Head of caudate nucleus (tissue), 42 donors: ENCODE measurements at regions not wholly inside any gene's neighbourhood (a gene's known extent, or its start where the extent isn't known, plus 50 kb on each side); places are given as distances from the start of the nearest gene placed in this dataset.

Experiments
- DNase-seq, 42 donors: peaks; one replicate each; pipeline versions ENCODE4 v3.0.0 to v3.0.0-alpha.2; 2020 to 2021; ENCODE audit warnings: mixed read lengths in 7 of 42
- intact Hi-C: fragments of 100-400 bp; cut with DNase I; formaldehyde crosslinking; loops from one replicate; pipeline ENCODE4 v1.15.0; 2022

DNA sequence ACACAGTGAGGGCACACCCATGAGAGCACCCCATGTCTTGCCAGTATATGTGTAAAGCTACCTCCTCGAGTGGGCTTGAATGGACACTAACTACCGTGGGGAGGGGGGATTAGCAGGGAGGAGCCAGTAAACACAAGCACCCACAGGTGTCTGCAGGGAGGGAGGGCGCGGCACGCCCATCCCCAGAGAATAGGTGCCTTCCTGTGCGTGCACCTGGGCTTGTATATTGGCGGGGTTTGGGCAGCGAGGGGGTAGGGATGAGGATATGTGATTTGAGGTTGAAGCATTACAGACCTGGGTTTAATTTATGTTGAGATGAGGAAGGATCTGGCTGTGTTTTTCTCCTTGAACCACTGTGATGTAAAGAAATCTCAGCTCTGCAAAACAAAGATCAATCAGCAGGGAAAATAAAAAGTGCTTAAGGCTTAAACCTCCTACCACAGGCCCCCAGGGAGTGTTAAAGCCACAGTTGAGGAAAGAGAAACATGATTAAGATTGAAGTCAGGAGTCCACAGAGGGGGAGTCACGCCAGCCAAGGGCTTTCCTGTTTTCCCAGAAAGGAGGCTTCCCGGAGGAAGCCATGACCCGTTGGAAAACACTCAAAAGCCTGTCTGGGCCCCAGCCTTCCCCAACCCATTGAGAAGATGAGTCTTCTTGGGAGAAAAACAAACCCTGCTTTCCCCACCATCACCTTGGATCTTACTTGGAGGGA is 80.0 kb downstream of the CAMK2N1 start:
- intact Hi-C loops: no loop called here
- peak in 1 of 42 donors; percentile 28 for DNase-seq

DNA sequence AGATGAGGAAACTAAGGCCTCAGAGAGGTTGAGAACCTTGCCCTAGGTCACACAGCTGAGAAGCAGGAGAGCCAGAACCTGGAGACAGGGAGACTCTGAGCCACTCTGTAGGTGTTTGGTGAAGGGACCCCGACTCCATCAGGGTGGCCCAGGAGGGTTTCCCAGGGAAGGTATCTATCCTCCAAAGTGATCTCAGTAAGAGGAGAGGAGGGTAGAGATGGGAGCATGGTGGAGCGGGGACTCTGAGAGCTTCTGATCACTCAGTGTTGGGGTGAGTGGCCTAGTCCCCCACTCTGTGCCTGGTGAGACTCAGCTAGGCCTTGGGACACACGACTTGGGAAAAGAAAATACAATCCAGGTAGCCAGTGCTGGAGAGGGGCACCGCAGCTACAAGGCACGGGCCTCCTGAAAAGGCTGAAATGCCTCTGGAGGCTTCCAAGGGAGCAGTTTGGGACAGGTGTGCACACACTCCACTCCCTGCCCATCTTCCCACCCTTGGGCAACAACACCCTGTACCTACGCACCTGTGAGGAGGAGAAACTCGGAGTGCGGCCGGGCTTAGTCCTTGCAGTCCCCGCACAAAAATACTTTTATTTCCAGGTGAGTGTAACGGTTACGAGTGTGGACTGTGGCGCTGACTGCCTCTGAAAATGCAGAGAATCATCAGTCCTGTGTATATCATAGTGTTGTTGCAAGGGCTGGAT is 80.8 kb downstream of the CAMK2N1 start:
- intact Hi-C loops: no loop called here

More for the DNA sequence above, 80.8 kb downstream of the CAMK2N1 start:
- DNase-seq: peak in 1 of 42 donors; percentile 31
